Ishikawa (cell line): ENCODE measurements at regions not wholly inside any gene's neighbourhood (a gene's known extent, or its start where the extent isn't known, plus 50 kb on each side); places are given as distances from the start of the nearest gene placed in this dataset.

Source experiments
- CREB1 ChIP-seq: IDR thresholded peaks from 2 replicates; pipeline ENCODE4 v1.6.1; 2012; ENCODE audit warnings: low read depth
- EGR1 ChIP-seq: IDR thresholded peaks from 2 replicates; pipeline ENCODE4 v1.6.1; 2012
- EP300 ChIP-seq: IDR thresholded peaks from 2 replicates; pipeline ENCODE4 v1.6.1; 2012; ENCODE audit warnings: borderline replicate concordance
- FOXM1 ChIP-seq: IDR thresholded peaks from 2 replicates; pipeline ENCODE4 v1.6.1; 2012; ENCODE audit warnings: low read depth, borderline replicate concordance
- MAX ChIP-seq: IDR thresholded peaks from 2 replicates; pipeline ENCODE4 v1.6.1; 2012
- NFIC ChIP-seq: IDR thresholded peaks from 2 replicates; pipeline ENCODE4 v1.6.1; 2012
- RAD21 ChIP-seq: IDR thresholded peaks from 2 replicates; pipeline ENCODE4 v1.6.1; 2012; ENCODE audit warnings: low read depth
- REST ChIP-seq: IDR thresholded peaks from 2 replicates; pipeline ENCODE4 v1.6.1; 2012; ENCODE audit warnings: low read depth, mild to moderate bottlenecking
- TAF1 ChIP-seq: IDR thresholded peaks from 2 replicates; pipeline ENCODE4 v1.6.1; 2012; ENCODE audit warnings: low read depth, mild to moderate bottlenecking
- TEAD4 ChIP-seq: IDR thresholded peaks from 2 replicates; pipeline ENCODE4 v1.6.1; 2012
- USF1 ChIP-seq: IDR thresholded peaks from 2 replicates; pipeline ENCODE4 v1.6.1; 2012
- YY1 ChIP-seq: IDR thresholded peaks from 2 replicates; pipeline ENCODE4 v1.6.1; 2012; ENCODE audit warnings: low read depth
- ZBTB7A ChIP-seq: IDR thresholded peaks from 2 replicates; pipeline ENCODE4 v1.6.1; 2012; ENCODE audit warnings: low read depth

DNA sequence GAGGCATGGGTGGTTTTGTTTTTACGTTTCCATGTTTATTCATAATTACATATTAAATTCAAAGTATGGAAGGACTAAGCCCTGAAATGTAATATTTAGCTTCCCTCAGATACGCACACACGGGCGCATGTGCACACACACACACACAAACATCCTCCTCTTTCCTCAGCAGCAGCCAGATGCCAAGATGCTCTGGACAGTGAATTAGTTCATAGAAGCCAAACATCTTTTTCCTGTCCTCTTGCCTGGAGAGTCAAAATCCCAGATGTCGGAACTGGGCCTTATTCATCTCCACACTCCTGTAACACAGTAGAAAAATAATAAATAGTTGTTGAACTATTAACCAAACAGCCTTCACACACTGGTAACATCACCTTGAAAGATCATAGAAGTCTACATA lies 273.1 kb downstream of the SP3 start:
- no peak for TF ChIP-seq MAX
- no peak for TF ChIP-seq USF1
- no peak for TF ChIP-seq EGR1
- no peak for TF ChIP-seq TAF1
- TF ChIP-seq NFIC = no peak
- TF ChIP-seq FOXM1 = no peak
- TF ChIP-seq REST = no peak
- TF ChIP-seq EP300 = no peak
- TF ChIP-seq RAD21 = no peak
- TF ChIP-seq CREB1 = no peak
- TF ChIP-seq YY1 = no peak
- TF ChIP-seq TEAD4 = no peak
- TF ChIP-seq ZBTB7A = no peak
